CD1c-positive myeloid dendritic cell (primary cell): ENCODE measurements at regions not wholly inside any gene's neighbourhood (a gene's known extent, or its start where the extent isn't known, plus 50 kb on each side); places are given as distances from the start of the nearest gene placed in this dataset.
"Not testable (repeated sequence)": the region's sequence is repeated elsewhere in the genome, so short reads cannot be mapped to it uniquely, and the experiment has no call there.

Experiments
- DNase-seq: peaks from one replicate; pipeline ENCODE4 v3.0.0-alpha.2; 2016; ENCODE audit errors: extremely low spot score

GRCh38 chr3:104126864-104127553 lies 1239.7 kb upstream of the ALCAM start:
- DNase-seq, result no peak

GRCh38 chr3:104127830-104128229 lies 1238.9 kb upstream of the ALCAM start:
- no peak for DNase-seq

GRCh38 chr3:104132566-104133403 lies 1233.9 kb upstream of the ALCAM start:
- no peak for DNase-seq

- no peak for DNase-seq
Observed at GRCh38 chr3:104133630-104134029, 1233.1 kb upstream of the ALCAM start.

GRCh38 chr3:104137116-104137515 lies 1229.6 kb upstream of the ALCAM start:
- no peak for DNase-seq

- no peak for DNase-seq
Observed at GRCh38 chr3:104145164-104145563, 1221.5 kb upstream of the ALCAM start.

- no peak for DNase-seq
Observed at GRCh38 chr3:104149154-104149553, 1217.6 kb upstream of the ALCAM start.

- no peak for DNase-seq
Observed at GRCh38 chr3:104150724-104151123, 1216.0 kb upstream of the ALCAM start.

GRCh38 chr3:104154896-104155295 lies 1211.8 kb upstream of the ALCAM start:
- DNase-seq, result no peak

GRCh38 chr3:104165866-104166265 lies 1200.8 kb upstream of the ALCAM start:
- DNase-seq, result no peak

GRCh38 chr3:104168386-104168785 lies 1198.3 kb upstream of the ALCAM start:
- no peak for DNase-seq

- no peak for DNase-seq
Observed at GRCh38 chr3:104175696-104176095, 1191.0 kb upstream of the ALCAM start.

- no peak for DNase-seq
Observed at GRCh38 chr3:104176706-104177105, 1190.0 kb upstream of the ALCAM start.

- no peak for DNase-seq
Observed at GRCh38 chr3:104178680-104179079, 1188.0 kb upstream of the ALCAM start.

GRCh38 chr3:104180906-104181305 lies 1185.8 kb upstream of the ALCAM start:
- DNase-seq, result no peak

GRCh38 chr3:104190681-104191080 lies 1176.0 kb upstream of the ALCAM start:
- no peak for DNase-seq

- DNase-seq, result no peak
Observed at GRCh38 chr3:104198131-104198530, 1168.6 kb upstream of the ALCAM start.

GRCh38 chr3:104206925-104207324 lies 1159.8 kb upstream of the ALCAM start:
- no peak for DNase-seq

GRCh38 chr3:104214277-104214676 lies 1152.4 kb upstream of the ALCAM start:
- DNase-seq, result no peak

GRCh38 chr3:104214937-104215336 lies 1151.8 kb upstream of the ALCAM start:
- DNase-seq, result no peak

- not testable (repeated sequence) for DNase-seq
Observed at GRCh38 chr3:104219046-104219445, 1147.7 kb upstream of the ALCAM start.

GRCh38 chr3:104234442-104235194 lies 1132.1 kb upstream of the ALCAM start:
- no peak for DNase-seq
